GM12878 (cell line): ENCODE measurements at regions not wholly inside any gene's neighbourhood (a gene's known extent, or its start where the extent isn't known, plus 50 kb on each side); places are given as distances from the start of the nearest gene placed in this dataset.

ENCODE experiments used
- ATAC-seq: fragments of 200-7000 bp; cut with Tn5 transposase; 3 replicates; pipeline ENCODE4 v1.9.1; 2020; ENCODE audit warnings: mild to moderate bottlenecking, moderate library complexity
- BruUV-seq: library from RNA; stranded (reverse); fragments of 400-500 nt; replicated peaks from 2 replicates; lab custom pipeline; 2021; lab: Mats Ljungman, UMichigan
- CTCF ChIA-PET: fragments of 300-600 bp; sonication (Branson Sonifier 250); formaldehyde crosslinking; extraction: SDS; loops from one replicate; lab custom pipeline; 2021; ENCODE audit warnings: inconsistent platforms; lab: Yijun Ruan, JAX
- POLR2A ChIA-PET: fragments of 350-600 bp; formaldehyde crosslinking; extraction: SDS; loops from one replicate; lab custom pipeline; 2021; ENCODE audit warnings: inconsistent platforms; lab: Charles Lee
- RAD21 ChIA-PET: fragments of 300-600 bp; sonication (Branson Sonifier 250); formaldehyde crosslinking; loops from one replicate; lab custom pipeline; 2023; ENCODE audit warnings: antibody characterized with exemption; ENCODE audit not compliant: unreplicated experiment; lab: Charles Lee
- SMC1A ChIA-PET: fragments of 300-600 bp; sonication (Branson Sonifier 250); formaldehyde crosslinking; loops from one replicate; lab custom pipeline; 2023; ENCODE audit not compliant: unreplicated experiment, uncharacterized antibody; lab: Charles Lee
- DNase-seq: peaks from one replicate; pipeline ENCODE4 v3.0.0-alpha.2; 2011; ENCODE audit warnings: low read depth, low spot score
- FAIRE-seq: peaks from 3 replicates; lab custom pipeline; 2011; peaks lifted over from hg19 to GRCh38; lab: Jason Lieb, UNC
- H2AFZ ChIP-seq: 2 replicates; pipeline ENCODE4 v1.6.0; 2011; ENCODE audit warnings: low read depth, low read length, control low read depth; ENCODE audit not compliant: control insufficient read depth
- H3K27ac ChIP-seq: 2 replicates; pipeline ENCODE4 v1.5.1; 2011; ENCODE audit warnings: control low read depth; ENCODE audit not compliant: control insufficient read depth, insufficient read depth
- H3K27me3 ChIP-seq, 2 experiments: replicated peaks in 1 of 2; 2 replicates each; pipeline versions ENCODE4 v1.6.0 to v1.6.1; 2011; ENCODE audit warnings: low read length in 1 of 2; ENCODE audit not compliant: control insufficient read depth in 2 of 2, insufficient read depth in 2 of 2
- H3K36me3 ChIP-seq, 2 experiments: 2 replicates each; pipeline ENCODE4 v1.5.1; 2011; ENCODE audit warnings: low read length in 1 of 2; ENCODE audit not compliant: control insufficient read depth in 2 of 2, insufficient read depth in 2 of 2
- H3K4me1 ChIP-seq: 2 replicates; pipeline ENCODE4 v1.6.1; 2011; ENCODE audit warnings: mild to moderate bottlenecking, low read length, moderate library complexity, mixed read lengths; ENCODE audit not compliant: control insufficient read depth, insufficient read depth
- H3K4me2 ChIP-seq: 2 replicates; pipeline ENCODE4 v1.6.0; 2011; ENCODE audit warnings: control low read depth; ENCODE audit not compliant: control insufficient read depth, insufficient read depth
- H3K4me3 ChIP-seq: fragments of 200-600 bp; sonication (generic); 2 replicates; pipeline ENCODE4 v1.5.1; 2016
- H3K79me2 ChIP-seq: 2 replicates; pipeline ENCODE4 v1.6.0; 2011; ENCODE audit warnings: low read length; ENCODE audit not compliant: control insufficient read depth, insufficient read depth
- H3K9ac ChIP-seq: 2 replicates; pipeline ENCODE4 v1.8.0; 2011; ENCODE audit warnings: low read length, control low read depth, mixed read lengths; ENCODE audit not compliant: control insufficient read depth, insufficient read depth
- H3K9me3 ChIP-seq: replicated peaks from 3 replicates; pipeline ENCODE4 v1.5.1; 2011; ENCODE audit warnings: mild to moderate bottlenecking, low read length; ENCODE audit not compliant: control insufficient read depth, insufficient read depth
- H4K20me1 ChIP-seq: 2 replicates; pipeline ENCODE4 v1.6.0; 2011; ENCODE audit not compliant: control insufficient read depth, insufficient read depth
- CBX5 ChIP-seq: sonication (generic); IDR thresholded peaks from 2 replicates; pipeline ENCODE4 v1.6.1; 2016; ENCODE audit warnings: low read depth, moderate library complexity, mild to moderate bottlenecking, inconsistent platforms
- CEBPB ChIP-seq, 2 experiments: fragments of 150-350 bp in 1 of 2; IDR thresholded peaks; 2 replicates each; pipeline ENCODE4 v1.6.1; 2012 to 2014; ENCODE audit warnings: low read depth in 2 of 2, low read length in 2 of 2, borderline replicate concordance in 1 of 2, inconsistent platforms in 1 of 2
- CHD1 ChIP-seq: IDR thresholded peaks from 2 replicates; pipeline ENCODE4 v1.6.1; 2012; ENCODE audit warnings: low read depth, low read length, improper control_type of control experiment
- CHD2 ChIP-seq: IDR thresholded peaks from 2 replicates; pipeline ENCODE4 v1.6.1; 2011; ENCODE audit warnings: low read depth, low read length, improper control_type of control experiment, borderline replicate concordance
- CREM ChIP-seq: IDR thresholded peaks from 2 replicates; pipeline ENCODE4 v1.6.1; 2014; ENCODE audit warnings: antibody characterized with exemption, low read depth
- EGR1 ChIP-seq, 2 experiments: IDR thresholded peaks; 1 replicate in 1 of 2; 2 replicates in 1 of 2; pipeline ENCODE4 v1.6.1; 2011 to 2012; ENCODE audit warnings: low read depth in 2 of 2, low read length in 2 of 2, borderline replicate concordance in 1 of 2, mild to moderate bottlenecking in 1 of 2, moderate library complexity in 1 of 2
- HCFC1 ChIP-seq: fragments of 150-350 bp; IDR thresholded peaks from 2 replicates; pipeline ENCODE4 v1.6.1; 2014; ENCODE audit warnings: low read length
- HDGF ChIP-seq: fragments of 450-650 bp; IDR thresholded peaks from 2 replicates; pipeline ENCODE4 v1.6.1; 2016; ENCODE audit warnings: antibody characterized with exemption
- SMAD5 ChIP-seq: IDR thresholded peaks from 2 replicates; pipeline ENCODE4 v1.6.1; 2016; ENCODE audit warnings: antibody characterized with exemption, low read depth
- SMARCA5 ChIP-seq: fragments of 450-650 bp; IDR thresholded peaks from 2 replicates; pipeline ENCODE4 v1.6.1; 2017; ENCODE audit warnings: mild to moderate bottlenecking
- YBX1 ChIP-seq: fragments of 450-650 bp; IDR thresholded peaks from 2 replicates; pipeline ENCODE4 v1.6.1; 2016; ENCODE audit warnings: antibody characterized with exemption
- ZZZ3 ChIP-seq: IDR thresholded peaks from 2 replicates; pipeline ENCODE4 v1.6.1; 2011; ENCODE audit warnings: low read depth; ENCODE audit not compliant: control insufficient read depth, insufficient read length
- WGBS: methylation state at CpG from one replicate; pipeline ENCODE4 v1.1.6; 2016; ENCODE audit warnings: low lambda C conversion rate; ENCODE audit not compliant: insufficient replicate concordance, insufficient coverage; ENCODE audit errors: missing lambda C conversion rate; 5-methylcytosine and 5-hydroxymethylcytosine counted together
- in situ Hi-C: fragments of 300-500 bp; cut with MboI; formaldehyde crosslinking; loops from 9 replicates; pipeline ENCODE4 v1.14.3; 2018; ENCODE audit warnings: mixed read lengths
- intact Hi-C: fragments of 100-400 bp; cut with micrococcal nuclease; formaldehyde crosslinking; loops from one replicate; pipeline ENCODE4 v1.14.2; 2022; ENCODE audit not compliant: unreplicated experiment
- TF ChIP-seq, protein P1 (sequence below): fragments of 450-650 bp; IDR thresholded peaks from 2 replicates; pipeline ENCODE4 v1.6.1; 2017; ENCODE audit warnings: mild to moderate bottlenecking, moderate library complexity

DNA sequence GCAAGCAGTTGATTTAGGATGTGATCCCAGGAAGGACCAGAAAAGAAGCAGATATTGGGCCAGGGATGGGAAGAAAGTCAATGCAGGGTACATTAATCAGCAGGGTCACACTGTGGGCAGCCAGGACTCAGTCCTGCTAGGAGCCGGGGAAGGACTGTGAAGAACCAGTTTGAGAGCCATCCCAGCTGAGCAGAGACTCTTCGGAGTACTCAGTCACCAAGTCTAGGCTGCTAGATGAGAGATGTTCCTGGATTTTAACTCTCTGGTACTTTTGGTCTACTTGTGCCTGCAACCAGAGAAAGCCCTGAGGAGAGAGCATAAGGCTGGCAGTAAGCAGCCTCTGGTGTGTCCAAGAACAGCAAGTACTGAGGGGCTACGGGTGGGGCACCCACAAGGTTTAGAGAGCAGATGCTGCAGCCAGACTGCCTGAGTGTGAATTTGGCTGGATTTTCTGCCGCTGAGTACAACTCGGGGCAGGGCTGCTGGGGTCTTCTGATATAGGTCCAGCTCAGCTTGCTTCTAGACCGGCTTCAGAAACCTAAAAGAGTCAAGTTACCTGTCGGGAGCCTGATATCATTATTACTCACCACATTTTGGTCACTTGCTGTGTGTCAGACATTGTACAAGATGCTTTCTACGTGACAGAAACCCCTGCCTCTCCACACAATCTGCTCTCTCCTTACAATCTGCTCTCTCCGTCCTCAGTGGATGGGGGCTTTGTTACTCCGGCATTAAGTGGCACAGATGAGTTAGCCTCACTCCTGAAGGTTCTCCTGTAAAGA is 250.2 kb upstream of the GAS1 start:
- no peaks in the 10 kb centered on the region for H3K9me3 ChIP-seq
- SMC1A ChIA-PET = no interaction called here
- BruUV-seq = no TSS peak
- intact Hi-C loops = no loop called here
- H3K36me3 ChIP-seq = no peaks in the 10 kb centered on the region
- CTCF ChIA-PET = no interaction called here
- H3K27me3 ChIP-seq = peaks cover 0 to 2% of the 10 kb centered on the region in 2 experiments; a peak in 1 of 4 replicates
- no peak for FAIRE-seq
- no peak overlapping the region for H3K4me3 ChIP-seq
- no peaks in the 10 kb centered on the region for H4K20me1 ChIP-seq
- H3K4me2 ChIP-seq = no peak overlapping the region
- WGBS = 22% methylated on average over 10 of the region's 10 CpGs
- in situ Hi-C loops = no loop called here
- no peak overlapping the region for H3K27ac ChIP-seq
- H3K79me2 ChIP-seq = no peaks in the 10 kb centered on the region
- no peak for DNase-seq
- POLR2A ChIA-PET = no interaction called here
- TF ChIP-seq SMARCA5 = no peak
- TF ChIP-seq, protein P1, sequence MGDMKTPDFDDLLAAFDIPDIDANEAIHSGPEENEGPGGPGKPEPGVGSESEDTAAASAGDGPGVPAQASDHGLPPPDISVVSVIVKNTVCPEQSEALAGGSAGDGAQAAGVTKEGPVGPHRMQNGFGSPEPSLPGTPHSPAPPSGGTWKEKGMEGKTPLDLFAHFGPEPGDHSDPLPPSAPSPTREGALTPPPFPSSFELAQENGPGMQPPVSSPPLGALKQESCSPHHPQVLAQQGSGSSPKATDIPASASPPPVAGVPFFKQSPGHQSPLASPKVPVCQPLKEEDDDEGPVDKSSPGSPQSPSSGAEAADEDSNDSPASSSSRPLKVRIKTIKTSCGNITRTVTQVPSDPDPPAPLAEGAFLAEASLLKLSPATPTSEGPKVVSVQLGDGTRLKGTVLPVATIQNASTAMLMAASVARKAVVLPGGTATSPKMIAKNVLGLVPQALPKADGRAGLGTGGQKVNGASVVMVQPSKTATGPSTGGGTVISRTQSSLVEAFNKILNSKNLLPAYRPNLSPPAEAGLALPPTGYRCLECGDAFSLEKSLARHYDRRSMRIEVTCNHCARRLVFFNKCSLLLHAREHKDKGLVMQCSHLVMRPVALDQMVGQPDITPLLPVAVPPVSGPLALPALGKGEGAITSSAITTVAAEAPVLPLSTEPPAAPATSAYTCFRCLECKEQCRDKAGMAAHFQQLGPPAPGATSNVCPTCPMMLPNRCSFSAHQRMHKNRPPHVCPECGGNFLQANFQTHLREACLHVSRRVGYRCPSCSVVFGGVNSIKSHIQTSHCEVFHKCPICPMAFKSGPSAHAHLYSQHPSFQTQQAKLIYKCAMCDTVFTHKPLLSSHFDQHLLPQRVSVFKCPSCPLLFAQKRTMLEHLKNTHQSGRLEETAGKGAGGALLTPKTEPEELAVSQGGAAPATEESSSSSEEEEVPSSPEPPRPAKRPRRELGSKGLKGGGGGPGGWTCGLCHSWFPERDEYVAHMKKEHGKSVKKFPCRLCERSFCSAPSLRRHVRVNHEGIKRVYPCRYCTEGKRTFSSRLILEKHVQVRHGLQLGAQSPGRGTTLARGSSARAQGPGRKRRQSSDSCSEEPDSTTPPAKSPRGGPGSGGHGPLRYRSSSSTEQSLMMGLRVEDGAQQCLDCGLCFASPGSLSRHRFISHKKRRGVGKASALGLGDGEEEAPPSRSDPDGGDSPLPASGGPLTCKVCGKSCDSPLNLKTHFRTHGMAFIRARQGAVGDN = no peak
- no peak for TF ChIP-seq CREM
- no peak for TF ChIP-seq EGR1 (IDR thresholded peaks at IDR 0.05; ENCODE audit: borderline replicate concordance in 1 of 2, low read depth in 2 of 2, low read length in 2 of 2)
- no peak for TF ChIP-seq SMAD5
- no peak for TF ChIP-seq ZZZ3
- TF ChIP-seq YBX1 = no peak
- TF ChIP-seq CEBPB (IDR thresholded peaks at IDR 0.05; ENCODE audit: borderline replicate concordance in 1 of 2, low read depth in 2 of 2, low read length in 2 of 2) = no peak
- TF ChIP-seq CHD2 = no peak
- TF ChIP-seq CHD1 = no peak
- TF ChIP-seq HCFC1 = no peak
- TF ChIP-seq CBX5 = no peak
- TF ChIP-seq HDGF = no peak
- H3K9ac ChIP-seq = no peak overlapping the region
- no peaks in the 10 kb centered on the region for H3K4me1 ChIP-seq
- no peak for ATAC-seq
- H2AFZ ChIP-seq = no peak overlapping the region
- RAD21 ChIA-PET = no interaction called here
